ENCODE measurements at regions not wholly inside any gene's neighbourhood (a gene's known extent, or its start where the extent isn't known, plus 50 kb on each side); places are given as distances from the start of the nearest gene placed in this dataset.

GRCh38 chr4:169906104-169906503 lies 120.1 kb downstream of the MFAP3L start:
- TF ChIP-seq CTCF (IDR thresholded peaks at IDR 0.05) (no peak), POLR2A (IDR thresholded peaks at IDR 0.05) (no peak)
